Prostate gland (tissue), 2 donors: ENCODE measurements at regions not wholly inside any gene's neighbourhood (a gene's known extent, or its start where the extent isn't known, plus 50 kb on each side); places are given as distances from the start of the nearest gene placed in this dataset.

Source experiments
- CTCF ChIP-seq, 4 experiments: fragments of 200-600 bp in 2 of 4; fragments of 450-650 bp in 2 of 4; sonication (generic) in 2 of 4; IDR thresholded peaks; 1 replicate in 3 of 4; 2 replicates in 1 of 4; pipeline ENCODE4 v1.5.1; 2016 to 2019; ENCODE audit warnings: antibody characterized with exemption in 4 of 4, mild to moderate bottlenecking in 2 of 4, moderate library complexity in 2 of 4
- POLR2A ChIP-seq: fragments of 450-650 bp; IDR thresholded peaks from one replicate; pipeline ENCODE4 v1.6.1; 2016; ENCODE audit warnings: antibody characterized with exemption, mild to moderate bottlenecking
- POLR2AphosphoS5 ChIP-seq: sonication (generic); formaldehyde crosslinking; IDR thresholded peaks from one replicate; pipeline ENCODE4 v1.6.1; 2017; ENCODE audit warnings: antibody characterized with exemption

GRCh38 chr11:82355313-82355823 lies 378.3 kb downstream of the FAM181B start:
- no peak for TF ChIP-seq CTCF (IDR thresholded peaks at IDR 0.05)
- no peak for TF ChIP-seq POLR2AphosphoS5
- TF ChIP-seq POLR2A = no peak
